IPS-20b (cell line): ENCODE measurements at regions not wholly inside any gene's neighbourhood (a gene's known extent, or its start where the extent isn't known, plus 50 kb on each side); places are given as distances from the start of the nearest gene placed in this dataset.

Experiments used
- H3K27ac ChIP-seq: one replicate; pipeline ENCODE4 v1.5.1; 2013; ENCODE audit warnings: low read length
- H3K27me3 ChIP-seq: 2 replicates; pipeline ENCODE4 v1.6.1; 2013; ENCODE audit warnings: mild to moderate bottlenecking, low read length, inconsistent platforms; ENCODE audit not compliant: insufficient read depth
- H3K36me3 ChIP-seq: 2 replicates; pipeline ENCODE4 v1.6.1; 2013; ENCODE audit warnings: low read depth, mild to moderate bottlenecking, inconsistent platforms, low read length, moderate library complexity; ENCODE audit not compliant: insufficient read depth
- H3K4me1 ChIP-seq: 2 replicates; pipeline ENCODE4 v1.6.1; 2013; ENCODE audit warnings: mild to moderate bottlenecking, control low read depth, inconsistent platforms, low read length, moderate library complexity; ENCODE audit not compliant: insufficient read depth
- H3K4me3 ChIP-seq: 2 replicates; pipeline ENCODE4 v1.5.1; 2013; ENCODE audit warnings: mild to moderate bottlenecking, low read length, inconsistent platforms
- H3K9ac ChIP-seq: 2 replicates; pipeline ENCODE4 v1.6.1; 2013; ENCODE audit warnings: low read depth, mild to moderate bottlenecking, inconsistent platforms, low read length, moderate library complexity
- H3K9me3 ChIP-seq: 2 replicates; pipeline ENCODE4 v1.6.1; 2013; ENCODE audit warnings: mild to moderate bottlenecking, low read depth, low read length, inconsistent platforms; ENCODE audit not compliant: insufficient read depth

DNA sequence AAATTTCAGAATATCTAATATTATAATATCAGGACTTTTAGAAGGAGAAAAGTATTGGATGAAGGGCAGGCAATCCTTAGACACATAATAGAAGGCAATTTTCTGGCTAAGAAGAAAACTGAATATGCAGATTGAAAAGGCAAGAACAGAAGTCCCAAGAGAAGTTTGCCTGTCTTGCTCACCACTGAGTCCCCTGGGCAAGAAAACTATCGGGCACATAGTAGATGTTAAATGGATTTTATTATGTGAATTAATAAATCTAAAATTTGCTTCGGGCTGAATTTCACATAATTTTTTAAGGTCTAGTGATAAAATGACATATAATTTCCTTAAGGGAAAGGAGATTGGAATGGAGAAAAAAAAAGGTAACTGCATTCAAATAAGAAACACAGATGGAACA lies 380.9 kb upstream of the GRM3 start:
- Histone ChIP-seq H3K9ac (no peak overlapping the region), H3K27ac (no peak overlapping the region), H3K27me3 (no peaks in the 10 kb centered on the region), H3K9me3 (no peaks in the 10 kb centered on the region), H3K4me3 (no peak overlapping the region), H3K36me3 (no peaks in the 10 kb centered on the region), H3K4me1 (no peaks in the 10 kb centered on the region)

- Histone ChIP-seq H3K4me1 (no peaks in the 10 kb centered on the region), H3K4me3 (no peak overlapping the region), H3K36me3 (no peaks in the 10 kb centered on the region), H3K27me3 (no peaks in the 10 kb centered on the region), H3K9me3 (no peaks in the 10 kb centered on the region; the same call in 1 of the 2 replicates), H3K27ac (no peak overlapping the region), H3K9ac (no peak overlapping the region)
Observed at GRCh38 chr7:86257894-86258293, 385.8 kb upstream of the GRM3 start.

GRCh38 chr7:86252406-86252805 lies 391.3 kb upstream of the GRM3 start:
- H3K9me3 ChIP-seq = no peaks in the 10 kb centered on the region; the same call in 1 of the 2 replicates
- no peaks in the 10 kb centered on the region for H3K27me3 ChIP-seq
- H3K4me3 ChIP-seq = no peak overlapping the region
- H3K27ac ChIP-seq = no peak overlapping the region
- no peaks in the 10 kb centered on the region for H3K36me3 ChIP-seq
- 0 out of 2 replicates have a peak, but pooled peaks cover 6% of the 10 kb centered on the region for H3K4me1 ChIP-seq
- H3K9ac ChIP-seq = no peak overlapping the region

DNA sequence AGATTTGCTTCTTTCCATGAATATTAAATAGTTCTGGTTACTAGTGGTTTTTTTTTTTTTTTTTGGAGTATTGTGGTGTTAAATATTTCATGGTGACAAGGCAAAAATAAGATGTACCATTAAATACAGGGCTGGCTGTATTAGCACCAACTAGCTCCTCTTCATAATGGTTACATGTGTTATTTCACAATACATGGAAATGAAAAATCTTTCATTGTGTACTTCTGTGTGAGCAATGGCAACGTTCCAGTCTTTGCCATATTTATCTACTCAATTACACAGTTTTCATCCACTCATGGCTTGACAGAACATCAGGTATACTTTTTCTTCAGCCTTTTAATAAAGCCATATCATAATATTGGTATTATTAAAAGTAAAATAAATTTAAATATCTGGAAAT lies 394.7 kb upstream of the GRM3 start:
- Histone ChIP-seq H3K9ac (no peak overlapping the region), H3K27me3 (no peaks in the 10 kb centered on the region), H3K36me3 (no peaks in the 10 kb centered on the region), H3K4me3 (no peak overlapping the region), H3K9me3 (no peaks in the 10 kb centered on the region), H3K4me1 (0 out of 2 replicates have a peak, but pooled peaks cover 6% of the 10 kb centered on the region), H3K27ac (no peak overlapping the region)

GRCh38 chr7:86243171-86243570 lies 400.5 kb upstream of the GRM3 start:
- Histone ChIP-seq H3K9me3 (no peaks in the 10 kb centered on the region), H3K9ac (no peak overlapping the region), H3K27me3 (no peaks in the 10 kb centered on the region), H3K4me3 (no peak overlapping the region), H3K4me1 (no peaks in the 10 kb centered on the region), H3K27ac (no peak overlapping the region), H3K36me3 (no peaks in the 10 kb centered on the region)

DNA sequence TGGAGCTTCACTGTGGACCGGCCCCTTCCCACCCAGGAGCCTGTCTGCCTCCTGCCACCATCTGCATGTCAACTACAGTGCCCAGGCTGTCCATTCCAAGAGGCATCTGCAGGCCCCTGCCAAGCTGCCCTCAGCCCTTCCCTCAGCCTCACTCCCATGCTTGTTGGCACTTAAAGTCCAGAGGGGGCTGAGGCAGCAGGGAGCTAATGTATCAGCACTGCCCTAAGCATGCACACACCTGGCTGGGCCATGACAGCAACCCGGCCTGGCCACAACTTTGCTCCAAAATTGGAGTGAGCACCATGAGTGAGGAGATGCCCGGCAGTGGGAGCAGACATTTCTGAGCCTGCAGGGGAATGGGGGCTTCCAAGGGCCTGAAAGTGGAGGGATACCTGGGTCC lies 417.5 kb upstream of the GRM3 start:
- H3K4me3 ChIP-seq = no peak overlapping the region
- H3K4me1 ChIP-seq = no peaks in the 10 kb centered on the region
- no peak overlapping the region for H3K9ac ChIP-seq
- H3K36me3 ChIP-seq = no peaks in the 10 kb centered on the region
- H3K27ac ChIP-seq = no peak overlapping the region
- 0 out of 2 replicates have a peak, but pooled peaks cover 11% of the 10 kb centered on the region for H3K9me3 ChIP-seq
- no peaks in the 10 kb centered on the region for H3K27me3 ChIP-seq

DNA sequence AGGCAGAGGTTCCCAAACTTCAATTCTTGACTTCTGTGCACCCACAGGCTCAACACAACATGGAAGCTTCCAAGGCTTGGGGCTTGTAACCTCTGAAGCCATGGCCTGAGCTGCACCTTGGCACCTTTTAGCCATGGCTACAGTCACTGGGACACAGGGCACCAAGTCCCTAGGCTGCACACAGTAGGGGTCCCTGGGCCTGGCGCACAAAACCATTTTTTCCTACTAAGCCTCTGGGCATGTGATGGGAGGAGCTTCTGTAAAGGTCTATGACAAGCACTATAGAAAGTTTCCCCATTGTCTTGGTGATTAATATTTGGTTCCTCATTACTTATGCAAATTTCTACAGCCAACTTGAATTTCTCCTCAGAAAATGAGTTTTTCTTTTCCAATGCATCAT lies 420.9 kb upstream of the GRM3 start:
- no peaks in the 10 kb centered on the region for H3K27me3 ChIP-seq
- H3K9me3 ChIP-seq = 0 out of 2 replicates have a peak, but pooled peaks cover 11% of the 10 kb centered on the region
- H3K4me3 ChIP-seq = no peak overlapping the region
- no peak overlapping the region for H3K9ac ChIP-seq
- no peak overlapping the region for H3K27ac ChIP-seq
- no peaks in the 10 kb centered on the region for H3K4me1 ChIP-seq
- H3K36me3 ChIP-seq = no peaks in the 10 kb centered on the region

- Histone ChIP-seq H3K27ac (no peak overlapping the region), H3K9ac (no peak overlapping the region), H3K9me3 (no peaks in the 10 kb centered on the region), H3K27me3 (no peaks in the 10 kb centered on the region), H3K4me3 (no peak overlapping the region), H3K36me3 (no peaks in the 10 kb centered on the region), H3K4me1 (no peaks in the 10 kb centered on the region)
Observed at GRCh38 chr7:86214734-86215133, 429.0 kb upstream of the GRM3 start.

DNA sequence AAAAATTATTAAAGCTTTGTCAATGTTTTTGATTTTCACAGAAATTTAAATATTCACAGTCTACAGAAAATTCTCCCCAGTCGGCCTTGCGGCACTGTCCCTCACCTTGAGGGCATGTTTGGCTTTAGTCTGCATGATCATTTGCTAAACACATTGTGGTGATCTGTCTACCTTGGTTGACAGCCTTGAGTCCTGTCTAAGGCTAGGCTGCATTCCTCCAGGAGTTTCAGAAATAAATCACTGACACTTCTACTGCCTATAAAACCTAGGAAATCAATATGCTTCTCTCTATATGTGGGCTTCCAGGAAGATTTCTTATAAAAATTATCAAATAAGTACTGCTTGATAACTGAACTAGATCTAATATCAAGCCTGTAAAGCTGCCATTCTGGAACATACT lies 430.7 kb upstream of the GRM3 start:
- Histone ChIP-seq H3K9me3 (no peaks in the 10 kb centered on the region), H3K27ac (no peak overlapping the region), H3K4me1 (no peaks in the 10 kb centered on the region), H3K4me3 (no peak overlapping the region), H3K27me3 (no peaks in the 10 kb centered on the region), H3K36me3 (no peaks in the 10 kb centered on the region), H3K9ac (no peak overlapping the region)

GRCh38 chr7:86209036-86209435 lies 434.7 kb upstream of the GRM3 start:
- Histone ChIP-seq H3K9ac (no peak overlapping the region), H3K9me3 (no peaks in the 10 kb centered on the region), H3K27me3 (no peaks in the 10 kb centered on the region), H3K27ac (no peak overlapping the region), H3K36me3 (no peaks in the 10 kb centered on the region), H3K4me3 (no peak overlapping the region), H3K4me1 (no peaks in the 10 kb centered on the region)

DNA sequence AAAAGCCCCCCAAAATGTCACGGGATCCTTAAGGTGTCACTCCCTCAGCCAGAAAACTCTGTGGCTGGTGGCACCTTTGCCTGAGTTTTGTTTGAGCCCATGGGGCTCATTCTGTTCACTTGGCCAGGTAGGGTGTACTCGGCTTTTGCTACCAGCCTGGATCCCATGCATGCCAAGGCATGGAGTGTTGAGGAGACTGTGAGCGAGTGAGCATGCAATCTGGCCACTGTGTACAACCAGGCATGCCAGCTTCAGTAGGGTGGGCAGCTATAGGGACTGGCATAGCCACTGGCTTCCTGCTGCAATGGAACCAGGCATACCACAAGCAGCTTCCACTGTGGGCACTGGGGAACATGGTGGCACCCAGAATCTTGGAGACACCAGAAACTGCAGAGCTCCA lies 436.0 kb upstream of the GRM3 start:
- H3K27me3 ChIP-seq = no peaks in the 10 kb centered on the region
- H3K27ac ChIP-seq = no peak overlapping the region
- no peaks in the 10 kb centered on the region for H3K36me3 ChIP-seq
- H3K4me3 ChIP-seq = no peak overlapping the region
- no peaks in the 10 kb centered on the region for H3K4me1 ChIP-seq
- peaks cover 5% of the 10 kb centered on the region for H3K9me3 ChIP-seq
- no peak overlapping the region for H3K9ac ChIP-seq

DNA sequence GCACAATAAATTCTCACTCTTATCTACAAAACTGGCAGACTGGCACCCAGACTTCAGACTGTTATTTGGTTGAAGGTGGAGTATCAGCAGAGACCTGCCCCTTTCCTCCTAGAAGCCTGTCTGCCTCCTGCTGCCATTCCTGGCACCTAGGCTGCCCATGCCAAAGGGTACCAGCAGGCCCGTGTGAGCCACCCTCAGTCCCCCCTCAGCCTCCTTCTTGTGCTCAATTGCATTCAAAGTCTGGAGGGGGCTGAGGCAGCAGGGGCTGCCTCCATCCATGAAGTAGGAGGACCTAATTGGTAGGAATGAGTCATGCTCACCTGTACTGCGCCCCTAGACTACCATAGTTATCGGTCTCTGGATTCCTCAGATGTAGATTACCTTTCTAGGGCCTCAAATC lies 440.9 kb upstream of the GRM3 start:
- Histone ChIP-seq H3K27ac (no peak overlapping the region), H3K4me1 (no peaks in the 10 kb centered on the region), H3K4me3 (no peak overlapping the region), H3K36me3 (no peaks in the 10 kb centered on the region), H3K27me3 (no peaks in the 10 kb centered on the region), H3K9me3 (peaks cover 16% of the 10 kb centered on the region), H3K9ac (no peak overlapping the region)

GRCh38 chr7:86201767-86202166 lies 441.9 kb upstream of the GRM3 start:
- H3K9ac ChIP-seq = no peak overlapping the region
- peaks cover 16% of the 10 kb centered on the region for H3K9me3 ChIP-seq
- H3K4me1 ChIP-seq = no peaks in the 10 kb centered on the region
- H3K36me3 ChIP-seq = no peaks in the 10 kb centered on the region
- H3K4me3 ChIP-seq = no peak overlapping the region
- no peaks in the 10 kb centered on the region for H3K27me3 ChIP-seq
- no peak overlapping the region for H3K27ac ChIP-seq
